HCT116 (cell line): ENCODE measurements at regions not wholly inside any gene's neighbourhood (a gene's known extent, or its start where the extent isn't known, plus 50 kb on each side); places are given as distances from the start of the nearest gene placed in this dataset.

Experiments used
- ATAC-seq: fragments of 200-7000 bp; cut with Tn5 transposase; 2 replicates; pipeline ENCODE4 v1.9.1; 2020; ENCODE audit warnings: mild to moderate bottlenecking, moderate library complexity
- BruUV-seq: library from RNA; stranded (reverse); fragments of 400-500 nt; replicated peaks from 2 replicates; lab custom pipeline; 2021; lab: Mats Ljungman, UMichigan
- CTCF ChIA-PET: fragments of 300-600 bp; sonication (Branson Sonifier 250); formaldehyde crosslinking; loops from one replicate; lab custom pipeline; 2021; ENCODE audit warnings: antibody characterized with exemption; lab: Charles Lee
- POLR2A ChIA-PET: fragments of 300-600, 350-600 bp; sonication (Branson Sonifier 250); formaldehyde crosslinking; loops from one replicate; lab custom pipeline; 2021; ENCODE audit warnings: antibody characterized with exemption; lab: Charles Lee
- RAD21 ChIA-PET, 2 experiments: fragments of 300-600 bp; sonication (Branson Sonifier 250); formaldehyde crosslinking; loops; one replicate each; lab custom pipeline; 2023; ENCODE audit warnings: low total read pairs in 2 of 2; ENCODE audit not compliant: uncharacterized antibody in 2 of 2, unreplicated experiment in 2 of 2, low non-redundant PET in 1 of 2; lab: Charles Lee
- DNase-seq: peaks from one replicate; pipeline ENCODE4 v3.0.0-alpha.2; 2010; ENCODE audit warnings: low read depth, low spot score
- H2AFZ ChIP-seq: fragments of 200-600 bp; shearing (Covaris generic), sonication (generic); 2 replicates; pipeline ENCODE4 v1.6.1; 2017; ENCODE audit warnings: low read depth, mixed run types, mixed read lengths, antibody characterized with exemption, low read length; ENCODE audit not compliant: poor library complexity, severe bottlenecking
- H3K27ac ChIP-seq: 2 replicates; pipeline ENCODE4 v1.5.1; 2012; ENCODE audit warnings: low read depth, low read length
- H3K27me3 ChIP-seq: fragments of 200-600 bp; sonication (generic); 2 replicates; pipeline ENCODE4 v1.6.1; 2016; ENCODE audit warnings: mixed run types, low read length, mixed read lengths; ENCODE audit not compliant: insufficient read depth
- H3K36me3 ChIP-seq, 2 experiments: fragments of 200-500 bp in 1 of 2; fragments of 200-600 bp in 1 of 2; sonication (Bioruptor generic) in 1 of 2; sonication (generic) in 1 of 2; 2 replicates each; pipeline versions ENCODE4 v1.5.1 to v1.6.1; 2014 to 2016; ENCODE audit warnings: low read length in 2 of 2, inconsistent platforms in 1 of 2, mixed read lengths in 1 of 2, mixed run types in 1 of 2; ENCODE audit not compliant: insufficient read depth in 2 of 2, control insufficient read depth in 1 of 2
- H3K4me1 ChIP-seq, 2 experiments: fragments of 200-600 bp in 1 of 2; sonication (generic) in 1 of 2; 2 replicates each; pipeline versions ENCODE4 v1.5.1 to v1.6.1; 2012 to 2017; ENCODE audit warnings: low read length in 2 of 2, inconsistent platforms in 1 of 2, mild to moderate bottlenecking in 1 of 2, mixed read lengths in 1 of 2, mixed run types in 1 of 2, moderate library complexity in 1 of 2; ENCODE audit not compliant: insufficient read depth in 2 of 2, control insufficient read depth in 1 of 2
- H3K4me2 ChIP-seq: fragments of 200-600 bp; sonication (generic); 2 replicates; pipeline ENCODE4 v1.6.1; 2017; ENCODE audit warnings: mixed run types, low read length, mixed read lengths
- H3K4me3 ChIP-seq, 2 experiments: fragments of 200-600 bp in 1 of 2; sonication (generic) in 1 of 2; replicated peaks in 1 of 2; 2 replicates each; pipeline ENCODE4 v1.5.1; 2011 to 2016; ENCODE audit warnings: low read length in 2 of 2, control low read depth in 1 of 2, low read depth in 1 of 2, mild to moderate bottlenecking in 1 of 2, mixed read lengths in 1 of 2, mixed run types in 1 of 2
- H3K79me2 ChIP-seq: fragments of 200-600 bp; sonication (generic); 2 replicates; pipeline ENCODE4 v1.6.1; 2017; ENCODE audit warnings: mild to moderate bottlenecking, mixed run types, low read length, moderate library complexity, mixed read lengths; ENCODE audit not compliant: insufficient read depth
- H3K9ac ChIP-seq: fragments of 200-600 bp; sonication (generic); 2 replicates; pipeline ENCODE4 v1.6.1; 2016; ENCODE audit warnings: low read length, mixed read lengths
- H3K9me2 ChIP-seq: fragments of 200-600 bp; sonication (generic), shearing (Covaris generic); 2 replicates; pipeline ENCODE4 v1.6.1; 2017; ENCODE audit warnings: mixed run types, mild to moderate bottlenecking, moderate library complexity; ENCODE audit not compliant: insufficient read depth
- H3K9me3 ChIP-seq, 2 experiments: fragments of 200-500 bp in 1 of 2; fragments of 200-600 bp in 1 of 2; sonication (Bioruptor generic) in 1 of 2; sonication (generic) in 1 of 2; 2 replicates each; pipeline ENCODE4 v1.6.1; 2014 to 2017; ENCODE audit warnings: low read length in 2 of 2, mixed read lengths in 2 of 2, inconsistent platforms in 1 of 2, low read depth in 1 of 2, mild to moderate bottlenecking in 1 of 2, mixed run types in 1 of 2, moderate library complexity in 1 of 2; ENCODE audit not compliant: control insufficient read depth in 1 of 2, insufficient read depth in 1 of 2
- H4K20me1 ChIP-seq: fragments of 200-600 bp; sonication (generic), shearing (Covaris generic); 2 replicates; pipeline ENCODE4 v1.6.1; 2017; ENCODE audit warnings: mixed run types, mild to moderate bottlenecking, moderate library complexity; ENCODE audit not compliant: insufficient read depth
- CBX3 ChIP-seq: IDR thresholded peaks from 2 replicates; pipeline ENCODE4 v1.6.1; 2012; ENCODE audit warnings: low read depth
- CEBPB ChIP-seq: IDR thresholded peaks from 2 replicates; pipeline ENCODE4 v1.6.1; 2012; ENCODE audit warnings: low read depth
- CTCF ChIP-seq, 3 experiments: fragments of 200-600 bp in 1 of 3; sonication (generic) in 1 of 3; IDR thresholded peaks in 2 of 3; conservative IDR thresholded peaks in 1 of 3; 2 replicates each; pipeline ENCODE4 v1.5.1; 2012 to 2017; ENCODE audit warnings: low read depth in 2 of 3, low read length in 2 of 3, antibody characterized with exemption in 1 of 3, borderline replicate concordance in 1 of 3, control low read depth in 1 of 3, mild to moderate bottlenecking in 1 of 3, mixed read lengths in 1 of 3, mixed run types in 1 of 3, moderate library complexity in 1 of 3; ENCODE audit not compliant: insufficient read depth in 1 of 3
- EGR1 ChIP-seq: IDR thresholded peaks from 2 replicates; pipeline ENCODE4 v1.6.1; 2012; ENCODE audit warnings: low read depth
- ELF1 ChIP-seq: IDR thresholded peaks from 2 replicates; pipeline ENCODE4 v1.6.1; 2012; ENCODE audit warnings: low read depth, borderline replicate concordance
- EZH2phosphoT487 ChIP-seq: fragments of 200-600 bp; IDR thresholded peaks from 2 replicates; pipeline ENCODE4 v1.6.1; 2018; ENCODE audit warnings: antibody characterized with exemption, borderline replicate concordance
- FOSL1 ChIP-seq: IDR thresholded peaks from 2 replicates; pipeline ENCODE4 v1.6.1; 2012; ENCODE audit warnings: low read depth
- JUND ChIP-seq: IDR thresholded peaks from 2 replicates; pipeline ENCODE4 v1.6.1; 2012
- POLR2A ChIP-seq: IDR thresholded peaks from 2 replicates; pipeline ENCODE4 v1.7.0; 2011; ENCODE audit warnings: borderline replicate concordance; ENCODE audit not compliant: insufficient read depth, insufficient read length; ENCODE audit errors: extremely low read depth
- RAD21 ChIP-seq: IDR thresholded peaks from 2 replicates; pipeline ENCODE4 v1.6.1; 2012; ENCODE audit warnings: low read depth, mild to moderate bottlenecking
- REST ChIP-seq: IDR thresholded peaks from 2 replicates; pipeline ENCODE4 v1.6.1; 2012; ENCODE audit warnings: low read depth
- SIN3A ChIP-seq: IDR thresholded peaks from 2 replicates; pipeline ENCODE4 v1.6.1; 2012; ENCODE audit warnings: low read depth
- SP1 ChIP-seq: IDR thresholded peaks from 2 replicates; pipeline ENCODE4 v1.6.1; 2012; ENCODE audit warnings: low read depth
- SRF ChIP-seq: IDR thresholded peaks from 2 replicates; pipeline ENCODE4 v1.6.1; 2012; ENCODE audit warnings: low read depth
- TCF7L2 ChIP-seq: IDR thresholded peaks from 2 replicates; pipeline ENCODE4 v1.7.0; 2011; ENCODE audit warnings: borderline replicate concordance, inconsistent platforms; ENCODE audit not compliant: insufficient read depth, insufficient read length; ENCODE audit errors: extremely low read depth
- YY1 ChIP-seq: IDR thresholded peaks from 2 replicates; pipeline ENCODE4 v1.6.1; 2011; ENCODE audit warnings: low read length, low read depth, moderate library complexity, mild to moderate bottlenecking; ENCODE audit not compliant: insufficient replicate concordance; ENCODE audit errors: extremely low read depth
- ZBTB33 ChIP-seq: IDR thresholded peaks from 2 replicates; pipeline ENCODE4 v1.6.1; 2011; ENCODE audit warnings: mild to moderate bottlenecking, low read length, moderate library complexity; ENCODE audit not compliant: insufficient replicate concordance; ENCODE audit errors: extremely low read depth
- ZFX ChIP-seq: fragments of 450-650 bp; IDR thresholded peaks from 2 replicates; pipeline ENCODE4 v1.6.1; 2017
- ZNF274 ChIP-seq: fragments of 200-500 bp; sonication (Bioruptor generic); IDR thresholded peaks from 2 replicates; pipeline ENCODE4 v1.6.1; 2014; ENCODE audit warnings: mild to moderate bottlenecking, low read depth, low read length, inconsistent platforms
- intact Hi-C: fragments of 100-400 bp; cut with micrococcal nuclease; formaldehyde crosslinking; loops from 2 replicates; pipeline ENCODE4 v1.10.0; 2022

GRCh38 chr2:189267925-189268579 lies 88.5 kb upstream of the COL5A2 start:
- H3K9ac ChIP-seq: no peak overlapping the region
- ATAC-seq (no peak), DNase-seq (no peak)
- H3K4me3 ChIP-seq: no peak overlapping the region
- no peaks in the 10 kb centered on the region for H3K9me3 ChIP-seq
- RAD21 ChIA-PET: no interaction called here
- no peak overlapping the region for H3K27ac ChIP-seq
- H3K79me2 ChIP-seq: no peaks in the 10 kb centered on the region
- H3K4me1 ChIP-seq: no peaks in the 10 kb centered on the region
- BruUV-seq: no TSS peak
- H2AFZ ChIP-seq: no peak overlapping the region
- H3K27me3 ChIP-seq: no peaks in the 10 kb centered on the region
- intact Hi-C loops: no loop called here
- CTCF ChIA-PET: no interaction called here
- TF ChIP-seq EGR1 (no peak), ZBTB33 (no peak), POLR2A (no peak), SP1 (no peak), ZFX (no peak), ZNF274 (no peak), ELF1 (no peak), FOSL1 (no peak), SRF (no peak), TCF7L2 (no peak), RAD21 (no peak), CEBPB (no peak), CTCF (IDR thresholded peaks at IDR 0.05 in 2 of 3, conservative IDR thresholded peaks at IDR 0.05 in 1 of 3; ENCODE audit: borderline replicate concordance in 1 of 3, insufficient read depth in 1 of 3, low read depth in 2 of 3, low read length in 2 of 3) (no peak), YY1 (no peak), CBX3 (no peak), JUND (no peak), EZH2phosphoT487 (no peak), REST (no peak), SIN3A (no peak)
- no peaks in the 10 kb centered on the region for H3K36me3 ChIP-seq
- POLR2A ChIA-PET: no interaction called here
- H4K20me1 ChIP-seq: no peaks in the 10 kb centered on the region
- H3K4me2 ChIP-seq: no peak overlapping the region
- peaks cover 5% of the 10 kb centered on the region; the same call in 1 of the 2 replicates for H3K9me2 ChIP-seq
